ENCODE measurements at regions not wholly inside any gene's neighbourhood (a gene's known extent, or its start where the extent isn't known, plus 50 kb on each side); places are given as distances from the start of the nearest gene placed in this dataset.

DNA sequence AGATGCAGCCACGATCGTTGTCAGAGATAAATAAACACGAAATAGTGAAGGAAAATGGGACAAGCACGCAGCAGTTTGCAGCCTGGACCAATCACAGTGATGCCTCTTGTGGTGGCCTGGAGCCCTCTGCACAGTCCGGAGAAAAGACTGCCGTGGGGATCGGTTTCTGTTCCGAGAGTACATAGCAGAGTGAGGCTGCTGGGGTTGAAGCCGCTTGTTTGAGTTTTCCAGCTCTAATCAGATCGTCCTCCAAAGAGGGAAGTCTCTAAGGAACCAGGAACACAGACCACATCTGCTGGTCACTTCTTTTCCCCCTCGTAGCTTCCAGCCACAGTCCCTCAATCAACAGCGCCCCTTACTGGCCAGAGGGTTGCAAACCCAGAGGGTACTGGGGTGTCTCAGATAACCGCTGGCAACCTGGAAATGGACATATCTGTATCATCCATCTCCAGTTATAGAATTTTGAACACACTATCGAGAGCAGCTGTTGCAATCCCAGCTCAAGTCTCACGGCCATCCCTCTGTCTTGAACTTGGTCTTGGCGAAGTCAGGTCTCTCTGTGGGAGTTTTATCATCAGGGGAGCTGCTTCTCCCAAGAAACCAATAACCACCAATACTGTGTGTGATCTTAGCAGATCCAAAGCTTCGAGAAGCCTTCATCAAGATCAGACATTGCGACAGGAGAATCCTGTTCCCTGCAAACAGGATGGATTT, 57.4 kb downstream of the OLIG1 start:
- Histone ChIP-seq H2AFZ (ENCODE audit: low read depth, low read length) (no peak overlapping the region), H3K9ac (ENCODE audit: low read depth, low read length) (no peak overlapping the region), H3K4me1 (ENCODE audit: insufficient read depth, low read length) (no peaks in the 10 kb centered on the region), H3K79me2 (ENCODE audit: insufficient read depth, low read length) (no peaks in the 10 kb centered on the region), H4K20me1 (ENCODE audit: insufficient read depth, low read length) (no peaks in the 10 kb centered on the region), H3K9me3 (ENCODE audit: insufficient read depth, low read length, severe bottlenecking) (no peaks in the 10 kb centered on the region), H3K4me3 (ENCODE audit: low read depth in 1 of 2, low read length in 2 of 2) (no peak overlapping the region), H3K36me3 (ENCODE audit: insufficient read depth, low read length) (no peaks in the 10 kb centered on the region), H3K27ac (ENCODE audit: low read length) (no peak overlapping the region), H3K27me3 (ENCODE audit: insufficient read depth, low read length, poor library complexity) (no peaks in the 10 kb centered on the region), H3K4me2 (ENCODE audit: insufficient read depth, low read length) (no peak overlapping the region)
- TF ChIP-seq, protein P1, sequence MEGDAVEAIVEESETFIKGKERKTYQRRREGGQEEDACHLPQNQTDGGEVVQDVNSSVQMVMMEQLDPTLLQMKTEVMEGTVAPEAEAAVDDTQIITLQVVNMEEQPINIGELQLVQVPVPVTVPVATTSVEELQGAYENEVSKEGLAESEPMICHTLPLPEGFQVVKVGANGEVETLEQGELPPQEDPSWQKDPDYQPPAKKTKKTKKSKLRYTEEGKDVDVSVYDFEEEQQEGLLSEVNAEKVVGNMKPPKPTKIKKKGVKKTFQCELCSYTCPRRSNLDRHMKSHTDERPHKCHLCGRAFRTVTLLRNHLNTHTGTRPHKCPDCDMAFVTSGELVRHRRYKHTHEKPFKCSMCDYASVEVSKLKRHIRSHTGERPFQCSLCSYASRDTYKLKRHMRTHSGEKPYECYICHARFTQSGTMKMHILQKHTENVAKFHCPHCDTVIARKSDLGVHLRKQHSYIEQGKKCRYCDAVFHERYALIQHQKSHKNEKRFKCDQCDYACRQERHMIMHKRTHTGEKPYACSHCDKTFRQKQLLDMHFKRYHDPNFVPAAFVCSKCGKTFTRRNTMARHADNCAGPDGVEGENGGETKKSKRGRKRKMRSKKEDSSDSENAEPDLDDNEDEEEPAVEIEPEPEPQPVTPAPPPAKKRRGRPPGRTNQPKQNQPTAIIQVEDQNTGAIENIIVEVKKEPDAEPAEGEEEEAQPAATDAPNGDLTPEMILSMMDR (IDR thresholded peaks at IDR 0.05; ENCODE audit: borderline replicate concordance, extremely low read depth, low read length, poor library complexity, severe bottlenecking), result peak; percentile 73
- TF ChIP-seq EZH2 (IDR thresholded peaks at IDR 0.05; ENCODE audit: borderline replicate concordance, low read depth, low read length, severe bottlenecking), result no peak
- ATAC-seq (ENCODE audit: insufficient read depth, low read depth) (no peak), DNase-seq (peak; percentile 41)

DNA sequence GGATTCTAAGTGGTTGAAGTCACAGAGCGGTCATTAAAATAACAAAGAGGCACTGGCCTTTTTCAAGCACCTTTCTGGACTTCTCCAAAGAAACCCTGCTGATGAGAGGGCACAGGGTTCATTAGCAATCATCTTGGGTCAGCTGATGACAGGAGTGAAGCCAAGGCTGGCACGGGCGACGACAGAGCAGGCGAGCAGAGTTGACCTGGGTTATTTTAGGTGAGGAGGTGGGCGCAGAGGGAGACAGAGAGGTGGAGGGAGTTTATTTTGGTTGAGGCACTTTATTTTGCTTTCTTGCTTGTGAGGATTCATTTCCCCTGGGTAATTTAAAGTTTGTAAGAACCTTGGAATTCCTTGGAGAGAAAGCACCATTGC, 57.9 kb downstream of the OLIG1 start:
- Histone ChIP-seq H3K79me2 (ENCODE audit: insufficient read depth, low read length) (no peaks in the 10 kb centered on the region), H2AFZ (ENCODE audit: low read depth, low read length) (no peak overlapping the region), H3K36me3 (ENCODE audit: insufficient read depth, low read length) (no peaks in the 10 kb centered on the region), H3K9ac (ENCODE audit: low read depth, low read length) (no peak overlapping the region), H4K20me1 (ENCODE audit: insufficient read depth, low read length) (no peaks in the 10 kb centered on the region), H3K4me1 (ENCODE audit: insufficient read depth, low read length) (no peaks in the 10 kb centered on the region), H3K27me3 (ENCODE audit: insufficient read depth, low read length, poor library complexity) (no peaks in the 10 kb centered on the region), H3K9me3 (ENCODE audit: insufficient read depth, low read length, severe bottlenecking) (no peaks in the 10 kb centered on the region), H3K27ac (ENCODE audit: low read length) (no peak overlapping the region), H3K4me3 (ENCODE audit: low read depth in 1 of 2, low read length in 2 of 2) (no peak overlapping the region), H3K4me2 (ENCODE audit: insufficient read depth, low read length) (no peak overlapping the region)
- no peak for ATAC-seq (ENCODE audit: insufficient read depth, low read depth)
- TF ChIP-seq EZH2 (IDR thresholded peaks at IDR 0.05; ENCODE audit: borderline replicate concordance, low read depth, low read length, severe bottlenecking), result no peak
- TF ChIP-seq, protein P1 (IDR thresholded peaks at IDR 0.05; ENCODE audit: borderline replicate concordance, extremely low read depth, low read length, poor library complexity, severe bottlenecking), result no peak
- no peak for DNase-seq

DNA sequence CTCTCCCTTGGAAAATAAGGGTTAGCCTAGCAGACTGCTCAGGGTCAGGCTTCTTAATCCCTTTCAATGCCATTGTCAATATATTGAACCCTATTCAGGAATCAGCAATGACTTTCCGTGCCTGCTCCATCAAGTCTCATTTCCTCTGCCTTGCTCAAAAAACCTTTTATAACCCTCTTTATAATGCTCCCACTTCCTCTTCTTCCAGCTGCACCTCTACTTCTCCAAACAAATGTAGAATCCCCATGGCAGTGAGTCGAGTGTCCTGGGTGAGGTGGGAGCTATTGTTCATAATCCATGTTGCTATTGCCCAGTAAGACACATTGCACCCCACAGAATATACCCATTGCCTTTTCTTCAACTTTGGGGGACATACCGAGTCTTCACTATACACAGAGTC, 58.6 kb downstream of the OLIG1 start:
- Histone ChIP-seq H3K4me1 (ENCODE audit: insufficient read depth, low read length) (no peaks in the 10 kb centered on the region), H3K9ac (ENCODE audit: low read depth, low read length) (no peak overlapping the region), H2AFZ (ENCODE audit: low read depth, low read length) (no peak overlapping the region), H3K79me2 (ENCODE audit: insufficient read depth, low read length) (no peaks in the 10 kb centered on the region), H3K36me3 (ENCODE audit: insufficient read depth, low read length) (no peaks in the 10 kb centered on the region), H3K9me3 (ENCODE audit: insufficient read depth, low read length, severe bottlenecking) (no peaks in the 10 kb centered on the region), H3K27me3 (ENCODE audit: insufficient read depth, low read length, poor library complexity) (no peaks in the 10 kb centered on the region), H3K4me3 (ENCODE audit: low read depth in 1 of 2, low read length in 2 of 2) (no peak overlapping the region), H4K20me1 (ENCODE audit: insufficient read depth, low read length) (no peaks in the 10 kb centered on the region), H3K4me2 (ENCODE audit: insufficient read depth, low read length) (no peak overlapping the region), H3K27ac (ENCODE audit: low read length) (no peak overlapping the region)
- ATAC-seq (ENCODE audit: insufficient read depth, low read depth), result no peak
- TF ChIP-seq, protein P1 (IDR thresholded peaks at IDR 0.05; ENCODE audit: borderline replicate concordance, extremely low read depth, low read length, poor library complexity, severe bottlenecking), result no peak
- TF ChIP-seq EZH2 (IDR thresholded peaks at IDR 0.05; ENCODE audit: borderline replicate concordance, low read depth, low read length, severe bottlenecking), result no peak
- DNase-seq, result no peak

Data from DND-41 (cell line).